ENCODE measurements at regions not wholly inside any gene's neighbourhood (a gene's known extent, or its start where the extent isn't known, plus 50 kb on each side); places are given as distances from the start of the nearest gene placed in this dataset.

- in situ Hi-C loops (cut with HindIII; ENCODE audit: low sequenced_read_pairs) = no loop called here
- H3K4me3 ChIP-seq (ENCODE audit: low read depth, low read length) = no peak overlapping the region
- TF ChIP-seq CTCF (IDR thresholded peaks at IDR 0.05; ENCODE audit: low read depth, low read length) = no peak
- no peak for DNase-seq (ENCODE audit: low read depth, low spot score)
Observed at GRCh38 chr13:91284335-91284734, 63.2 kb upstream of the MIR17HG start.

DNA sequence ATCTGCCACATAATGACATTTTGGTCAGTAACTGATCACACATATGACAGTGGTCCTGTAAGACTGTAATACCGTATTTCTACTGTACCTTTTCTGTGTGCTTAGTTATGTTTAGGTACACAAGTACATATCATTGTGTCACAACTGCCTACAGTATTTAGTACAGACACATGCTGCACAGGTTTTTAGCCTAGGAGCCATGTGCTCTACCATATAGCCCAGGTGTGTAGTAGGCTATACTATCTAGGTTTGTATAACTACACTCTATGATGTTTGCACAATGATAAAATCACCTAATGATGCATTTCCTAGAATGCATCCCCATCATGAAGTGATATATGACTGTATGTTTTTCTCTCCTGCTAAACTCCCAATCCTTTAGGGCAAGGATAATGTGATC is 61.2 kb upstream of the MIR17HG start:
- in situ Hi-C loops (cut with HindIII; ENCODE audit: low sequenced_read_pairs) = no loop called here
- H3K4me3 ChIP-seq (ENCODE audit: low read depth, low read length) = no peak overlapping the region
- no peak for DNase-seq (ENCODE audit: low read depth, low spot score)
- no peak for TF ChIP-seq CTCF (IDR thresholded peaks at IDR 0.05; ENCODE audit: low read depth, low read length)

- no peak overlapping the region for H3K4me3 ChIP-seq (ENCODE audit: low read depth, low read length)
- DNase-seq (ENCODE audit: low read depth, low spot score) = no peak
- in situ Hi-C loops (cut with HindIII; ENCODE audit: low sequenced_read_pairs) = no loop called here
- TF ChIP-seq CTCF (IDR thresholded peaks at IDR 0.05; ENCODE audit: low read depth, low read length) = no peak
Observed at GRCh38 chr13:91291078-91291477, 56.4 kb upstream of the MIR17HG start.

DNA sequence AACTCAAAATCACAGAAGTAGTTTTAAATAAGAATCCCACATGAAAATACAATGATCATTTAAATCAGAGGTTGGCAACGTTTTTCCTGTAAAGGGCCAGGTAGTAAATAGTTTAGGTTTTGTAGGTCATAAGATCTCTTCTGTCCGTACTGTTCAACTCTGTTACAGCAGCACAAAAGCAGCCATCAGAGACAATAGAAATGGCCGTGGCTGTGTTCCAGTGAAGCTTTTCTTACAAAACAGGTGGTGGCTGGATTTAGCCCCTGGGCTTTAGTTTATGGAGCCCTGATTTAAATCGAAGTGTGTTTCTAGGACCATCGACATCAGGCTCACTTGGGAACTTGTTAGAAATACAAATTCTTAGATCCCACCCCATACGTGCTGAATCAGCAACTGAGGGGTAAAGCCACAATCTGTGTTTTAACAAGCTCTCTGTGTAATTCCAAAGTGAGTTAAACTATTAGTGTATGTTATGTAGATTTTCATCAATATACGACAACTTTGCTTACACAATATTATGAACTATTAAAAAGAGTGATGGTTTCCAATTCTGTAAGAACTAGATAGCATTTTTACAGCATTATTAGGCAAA is 54.8 kb upstream of the MIR17HG start:
- H3K4me3 ChIP-seq (ENCODE audit: low read depth, low read length) = no peak overlapping the region
- no peak for TF ChIP-seq CTCF (IDR thresholded peaks at IDR 0.05; ENCODE audit: low read depth, low read length)
- in situ Hi-C loops (cut with HindIII; ENCODE audit: low sequenced_read_pairs) = no loop called here
- DNase-seq (ENCODE audit: low read depth, low spot score) = no peak

- TF ChIP-seq CTCF (IDR thresholded peaks at IDR 0.05; ENCODE audit: low read depth, low read length) = no peak
- in situ Hi-C loops (cut with HindIII; ENCODE audit: low sequenced_read_pairs) = no loop called here
- no peak for DNase-seq (ENCODE audit: low read depth, low spot score)
- no peak overlapping the region for H3K4me3 ChIP-seq (ENCODE audit: low read depth, low read length)
Observed at GRCh38 chr13:91295712-91296410, 51.6 kb upstream of the MIR17HG start.

- no peak for DNase-seq (ENCODE audit: low read depth, low spot score)
- H3K4me3 ChIP-seq (ENCODE audit: low read depth, low read length) = no peak overlapping the region
- TF ChIP-seq CTCF (IDR thresholded peaks at IDR 0.05; ENCODE audit: low read depth, low read length) = no peak
- in situ Hi-C loops (cut with HindIII; ENCODE audit: low sequenced_read_pairs) = no loop called here
Observed at GRCh38 chr13:91297503-91297902, 50.0 kb upstream of the MIR17HG start.

All from astrocyte of the spinal cord (primary cell).